GM19372 (cell line): ENCODE measurements at regions not wholly inside any gene's neighbourhood (a gene's known extent, or its start where the extent isn't known, plus 50 kb on each side); places are given as distances from the start of the nearest gene placed in this dataset.

Experiments used
- ATAC-seq: cut with Tn5 transposase; IDR thresholded peaks from one replicate; pipeline ENCODE4 v1.9.1; 2021; ENCODE audit warnings: mild to moderate bottlenecking, low read depth, moderate library complexity; ENCODE audit not compliant: unreplicated experiment

- ATAC-seq, result no peak
Observed at GRCh38 chr2:128466776-128467175, 148.1 kb upstream of the HS6ST1 start.

GRCh38 chr2:128467321-128467969 is 148.8 kb upstream of the HS6ST1 start:
- no peak for ATAC-seq

GRCh38 chr2:128468186-128468920 is 149.7 kb upstream of the HS6ST1 start:
- no peak for ATAC-seq

DNA sequence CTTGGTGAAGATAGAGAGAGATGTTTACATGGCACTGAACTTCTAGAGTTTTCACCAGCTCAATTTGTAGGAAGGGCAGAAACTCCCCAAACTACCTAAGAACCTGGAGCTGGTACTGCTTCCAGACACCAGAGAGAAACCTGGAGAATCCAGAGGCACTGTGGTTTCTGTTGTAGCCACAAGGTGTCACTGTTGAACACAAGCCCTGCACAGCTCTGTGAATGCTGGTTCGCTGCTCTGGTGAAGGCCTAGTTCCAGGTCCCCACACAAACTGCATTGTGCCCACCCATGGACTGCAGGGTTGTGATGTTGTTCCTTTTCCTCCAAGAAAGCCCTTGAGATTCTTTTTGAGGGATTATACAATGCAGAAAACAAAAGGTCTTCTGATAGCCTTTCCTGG is 150.5 kb upstream of the HS6ST1 start:
- ATAC-seq, result no peak

DNA sequence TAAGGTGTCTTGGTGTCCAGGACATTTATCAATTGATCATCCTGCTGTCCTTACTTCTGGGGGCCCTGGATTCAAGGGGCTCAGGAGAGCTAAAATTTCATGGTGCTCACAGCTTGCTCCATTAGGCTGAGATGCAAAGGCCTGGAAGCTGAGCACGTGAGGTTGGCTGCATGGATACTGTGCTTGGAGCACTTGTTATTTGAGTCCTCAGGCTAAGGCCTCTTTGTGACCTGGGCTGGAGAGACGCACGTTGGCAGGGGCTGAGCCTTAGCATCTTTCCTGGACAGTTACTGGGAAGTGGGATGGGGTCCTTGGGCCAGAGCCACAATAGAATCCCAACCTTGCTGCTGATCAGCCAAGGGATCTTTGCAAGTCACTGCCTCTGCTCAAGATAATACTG is 151.2 kb upstream of the HS6ST1 start:
- ATAC-seq, result no peak

DNA sequence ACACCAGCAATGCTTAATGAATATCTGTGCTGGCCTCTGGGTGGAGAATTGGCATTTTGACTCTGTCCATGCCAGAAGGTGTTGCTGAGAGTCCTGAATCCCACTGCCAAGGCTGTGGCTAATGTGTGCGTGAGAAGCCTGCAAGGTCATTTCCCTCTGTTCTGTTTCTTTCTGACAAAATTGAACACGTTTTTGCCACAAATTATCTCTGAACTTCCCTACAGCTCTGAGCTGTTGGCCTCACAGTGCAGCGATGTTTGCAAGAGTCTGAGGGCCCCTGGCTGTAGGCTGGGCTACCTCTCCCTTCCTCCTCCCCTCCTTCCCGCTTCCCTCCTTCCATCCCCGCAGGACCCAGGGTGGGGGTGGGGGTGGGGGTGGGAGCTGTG is 154.1 kb upstream of the HS6ST1 start:
- peak; percentile 49 for ATAC-seq

GRCh38 chr2:128473175-128474035 is 154.7 kb upstream of the HS6ST1 start:
- peak; percentile 67 for ATAC-seq

DNA sequence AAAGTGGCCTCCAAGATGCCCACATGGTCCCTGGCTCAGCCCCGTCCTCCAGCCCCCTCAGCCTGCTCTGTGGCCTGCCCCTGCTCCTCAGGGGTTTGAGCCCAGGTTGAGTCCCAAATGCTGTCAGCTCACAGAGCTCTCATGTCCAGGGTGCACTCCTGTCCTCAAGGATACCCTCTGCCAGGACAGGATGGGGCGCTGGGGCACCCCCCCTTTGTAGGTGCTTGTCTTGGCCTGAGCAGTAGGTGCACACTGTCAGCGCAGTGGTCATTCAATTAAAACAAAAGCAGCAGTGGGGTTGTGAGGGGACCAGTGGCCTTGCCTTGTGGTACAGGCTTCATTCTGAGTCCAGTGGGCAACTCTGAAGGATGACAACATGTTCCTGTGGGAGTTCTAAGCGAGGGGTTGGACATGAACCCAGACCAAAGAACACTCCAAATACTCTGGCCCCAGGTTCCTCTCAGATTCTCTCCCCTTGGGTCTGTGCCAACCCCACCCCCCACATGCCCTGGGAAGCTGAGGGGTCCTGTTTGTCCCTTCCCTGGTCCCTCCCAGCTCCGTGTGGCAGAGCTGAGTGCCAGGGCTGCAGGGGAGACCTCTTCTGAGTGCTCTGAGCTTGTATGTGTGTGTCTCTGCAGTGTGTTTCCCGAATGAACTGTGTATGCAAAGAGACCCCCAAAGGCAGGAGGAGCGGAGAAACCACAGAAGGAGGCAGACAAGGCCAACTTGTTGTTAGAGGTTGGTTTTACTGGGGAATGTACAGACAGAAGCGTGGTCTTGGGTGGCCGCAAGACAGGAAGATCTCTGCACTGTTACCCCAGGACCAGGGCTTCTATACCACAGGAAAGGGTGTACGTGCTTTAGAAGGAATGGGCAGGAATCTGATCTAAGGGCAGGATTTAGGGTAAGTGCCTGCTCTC is 155.6 kb upstream of the HS6ST1 start:
- ATAC-seq, result no peak

GRCh38 chr2:128474962-128475361 is 156.3 kb upstream of the HS6ST1 start:
- no peak for ATAC-seq

GRCh38 chr2:128475427-128476211 is 157.0 kb upstream of the HS6ST1 start:
- no peak for ATAC-seq

DNA sequence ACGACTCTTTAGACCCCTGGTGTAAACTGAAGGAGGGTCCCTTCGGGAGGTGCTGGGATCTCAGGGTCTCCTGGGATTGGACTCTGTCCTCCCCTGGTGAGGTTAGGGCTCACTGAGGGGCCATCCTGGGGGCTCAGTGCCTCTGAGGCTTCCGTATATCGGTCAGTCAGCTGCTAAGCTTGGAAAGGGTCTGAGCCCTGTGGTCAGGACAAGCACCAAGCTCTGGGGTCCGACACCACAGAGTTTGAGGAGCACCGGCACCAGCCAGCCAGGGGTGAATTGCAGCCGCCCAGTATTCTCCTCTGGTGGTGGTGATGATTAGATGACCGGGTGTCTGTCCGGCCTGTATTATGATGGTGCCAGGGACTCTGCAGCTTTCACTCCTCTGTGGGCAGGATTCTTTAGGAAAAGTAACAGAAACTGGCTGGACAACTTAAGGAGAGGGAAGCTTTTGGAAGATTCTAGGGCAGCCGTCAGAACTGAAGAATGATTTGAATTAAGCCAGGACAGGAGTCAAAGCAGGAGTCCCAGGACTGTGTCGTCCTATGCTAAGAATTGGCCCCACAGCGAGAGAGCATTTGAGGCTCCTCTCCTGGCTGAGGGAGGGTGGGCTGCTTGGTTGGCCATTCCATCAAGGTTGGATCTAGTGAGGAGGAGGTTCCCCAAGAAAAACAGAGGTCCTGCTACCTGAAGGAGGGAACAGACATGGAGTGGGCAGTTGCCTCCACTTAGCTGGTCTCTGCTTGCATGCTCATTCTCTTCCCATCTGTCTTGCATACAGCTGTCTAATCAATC is 158.6 kb upstream of the HS6ST1 start:
- ATAC-seq, result no peak

GRCh38 chr2:128477891-128478290 is 159.2 kb upstream of the HS6ST1 start:
- ATAC-seq, result no peak

- no peak for ATAC-seq
Observed at GRCh38 chr2:128485761-128486639, 167.3 kb upstream of the HS6ST1 start.

- no peak for ATAC-seq
Observed at GRCh38 chr2:128486640-128487375, 168.1 kb upstream of the HS6ST1 start.

DNA sequence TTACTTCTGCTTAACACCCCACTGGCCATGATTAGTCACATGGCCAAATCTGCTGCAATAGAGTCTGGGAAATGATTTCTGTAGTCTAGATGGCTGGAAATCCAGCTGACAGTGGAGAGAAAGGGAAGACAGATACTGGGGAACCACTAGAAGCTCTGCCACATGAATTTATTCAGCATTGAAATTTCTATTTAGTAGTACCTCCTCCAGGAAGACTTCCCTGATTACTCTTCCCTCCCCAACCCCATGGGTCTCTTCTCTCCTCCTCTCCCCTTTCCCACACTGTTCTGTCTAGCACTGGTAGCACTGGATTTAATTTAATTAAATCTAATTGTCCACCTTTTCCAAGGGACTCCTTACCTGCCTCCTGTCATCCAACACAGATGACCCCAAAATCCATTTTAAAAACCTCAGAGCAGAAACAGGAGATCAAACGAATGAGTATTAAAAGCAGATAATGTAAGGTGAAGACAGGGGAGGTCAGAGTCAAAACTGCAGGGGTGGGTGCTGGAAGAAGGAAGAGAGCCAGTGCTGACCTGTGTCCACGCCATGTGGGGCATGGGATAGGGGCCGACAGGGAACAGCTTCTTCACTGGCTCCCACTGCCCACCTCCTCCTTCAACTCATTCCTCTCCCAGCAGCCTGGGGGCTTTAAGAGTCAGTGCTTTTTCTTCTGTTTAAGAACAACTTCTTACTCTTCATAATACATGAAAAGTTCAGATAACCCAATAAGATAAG is 169.2 kb upstream of the HS6ST1 start:
- ATAC-seq, result no peak

DNA sequence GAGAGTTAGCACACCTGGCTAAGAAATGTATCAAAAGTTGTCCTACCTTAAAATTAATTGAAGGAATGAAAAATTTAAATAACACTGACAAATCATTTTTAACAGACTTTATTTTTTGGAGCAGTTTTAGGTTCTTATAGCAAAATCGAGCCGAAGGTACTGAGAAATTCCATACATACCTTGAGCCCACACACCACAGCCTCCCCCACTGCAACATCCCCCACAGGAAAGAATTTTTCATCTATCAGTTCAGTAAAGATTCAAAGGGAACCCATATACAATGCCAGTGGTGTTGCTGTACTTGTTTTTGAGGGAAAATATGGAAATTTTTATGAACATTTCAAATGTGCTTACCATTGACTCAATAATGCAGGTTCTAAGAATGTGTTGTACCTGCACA is 169.8 kb upstream of the HS6ST1 start:
- ATAC-seq, result no peak
